CD4-positive, alpha-beta T cell treated with Interleukin-15 for 1 hour (primary cell): ENCODE measurements at regions not wholly inside any gene's neighbourhood (a gene's known extent, or its start where the extent isn't known, plus 50 kb on each side); places are given as distances from the start of the nearest gene placed in this dataset.
"Not testable (repeated sequence)": the region's sequence is repeated elsewhere in the genome, so short reads cannot be mapped to it uniquely, and the experiment has no call there.

Source experiments
- DNase-seq: peaks from one replicate; pipeline ENCODE4 v3.0.0-alpha.2; 2020

DNA sequence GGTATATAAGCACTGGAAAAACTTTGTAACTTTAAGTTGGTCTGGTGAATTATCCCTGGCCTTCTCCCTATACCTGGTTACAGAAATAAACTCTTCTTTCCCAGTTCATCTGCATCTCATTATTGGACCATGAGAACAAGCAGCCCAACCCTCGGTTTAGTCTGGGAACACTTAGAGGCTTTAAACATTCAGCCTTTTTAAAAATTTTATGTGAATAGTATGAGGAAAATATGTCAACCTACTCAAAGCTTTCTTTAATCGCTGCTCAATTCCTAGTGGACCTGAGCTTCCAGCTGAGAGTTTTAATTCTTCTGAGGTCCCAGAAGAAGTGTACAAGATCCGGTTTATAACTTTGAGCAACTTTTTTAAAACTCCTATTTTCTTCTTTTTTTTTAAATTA, 358.6 kb upstream of the NOCT start:
- DNase-seq, result no peak

DNA sequence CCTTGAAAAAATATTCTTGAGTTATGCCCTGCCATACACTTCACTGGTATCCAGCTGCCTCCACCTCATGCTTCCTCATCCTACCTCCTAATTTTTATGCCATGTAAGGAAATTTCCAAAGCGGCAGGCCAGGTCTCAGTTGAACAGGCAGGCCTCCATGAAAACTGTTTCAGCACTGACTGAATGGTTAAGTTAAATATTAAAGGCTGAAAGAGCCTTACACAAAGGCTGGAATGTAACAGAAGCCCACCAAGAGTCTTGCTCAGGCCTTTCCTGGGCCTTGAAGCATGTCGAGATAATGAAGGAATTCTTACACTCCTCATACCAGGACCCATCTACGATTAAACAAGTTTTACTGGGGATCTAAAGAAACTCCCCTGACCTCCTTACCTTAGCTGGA, 359.6 kb upstream of the NOCT start:
- no peak for DNase-seq

DNA sequence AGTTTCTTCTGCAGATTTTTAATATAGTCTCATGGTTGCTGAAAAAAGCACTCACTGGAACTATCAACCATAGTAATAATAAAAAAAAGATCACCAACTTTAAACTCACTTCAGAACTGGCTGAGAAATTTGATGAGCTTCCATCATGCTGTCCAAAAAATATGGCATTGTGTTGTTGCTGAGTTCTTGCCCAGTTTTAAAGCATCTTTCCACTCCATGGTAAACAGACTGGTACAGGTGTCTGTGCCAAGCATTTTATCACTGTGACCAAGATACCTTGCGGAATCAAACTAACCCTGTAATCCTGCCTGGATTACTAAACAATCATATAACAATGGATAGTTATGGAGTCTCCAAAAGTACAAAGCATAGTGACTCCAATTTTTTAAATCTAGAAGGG, 360.3 kb upstream of the NOCT start:
- no peak for DNase-seq

DNA sequence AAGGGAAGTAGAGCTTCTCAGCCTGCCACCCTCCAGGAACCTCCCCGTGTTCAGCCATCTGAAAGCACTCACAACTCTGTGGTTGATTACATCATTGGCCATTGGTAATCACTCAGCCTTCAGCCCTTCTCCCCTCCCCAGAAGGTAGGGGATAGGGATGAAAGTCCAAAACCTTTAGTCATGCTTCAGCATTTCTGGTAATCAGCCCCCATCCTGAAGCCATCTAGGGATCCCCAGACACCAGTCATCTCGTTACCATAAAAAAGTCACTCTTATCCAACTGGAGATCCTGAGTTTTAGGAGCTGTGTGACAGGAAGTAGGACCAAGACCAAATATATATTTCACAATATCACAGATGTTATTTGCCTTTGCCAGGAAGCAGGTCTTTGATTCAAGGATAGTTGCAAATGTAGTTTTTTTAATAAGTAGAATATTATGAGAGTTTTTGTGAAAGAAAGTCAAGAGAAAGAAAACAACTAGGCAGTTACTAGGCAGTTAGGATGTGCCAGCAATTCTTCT, 364.6 kb upstream of the NOCT start:
- no peak for DNase-seq

DNA sequence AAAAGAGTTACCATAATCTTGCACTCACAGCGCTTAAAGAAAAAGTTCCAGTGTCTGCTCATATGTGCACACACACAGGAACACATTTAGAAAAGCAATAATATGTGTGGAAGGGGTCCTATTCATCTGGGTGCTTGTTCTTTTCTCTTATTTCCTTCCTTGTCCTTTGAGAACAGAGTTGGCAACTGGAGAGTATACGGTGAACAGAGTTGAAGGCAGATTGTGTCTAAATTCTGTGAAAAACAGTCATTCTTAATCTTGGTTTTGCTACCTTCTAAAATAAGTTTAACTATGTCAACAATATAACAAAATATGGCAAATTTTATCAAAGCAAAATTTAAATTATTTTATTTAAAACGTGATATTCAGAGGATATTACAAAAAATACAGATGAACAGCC, 365.1 kb upstream of the NOCT start:
- no peak for DNase-seq

DNA sequence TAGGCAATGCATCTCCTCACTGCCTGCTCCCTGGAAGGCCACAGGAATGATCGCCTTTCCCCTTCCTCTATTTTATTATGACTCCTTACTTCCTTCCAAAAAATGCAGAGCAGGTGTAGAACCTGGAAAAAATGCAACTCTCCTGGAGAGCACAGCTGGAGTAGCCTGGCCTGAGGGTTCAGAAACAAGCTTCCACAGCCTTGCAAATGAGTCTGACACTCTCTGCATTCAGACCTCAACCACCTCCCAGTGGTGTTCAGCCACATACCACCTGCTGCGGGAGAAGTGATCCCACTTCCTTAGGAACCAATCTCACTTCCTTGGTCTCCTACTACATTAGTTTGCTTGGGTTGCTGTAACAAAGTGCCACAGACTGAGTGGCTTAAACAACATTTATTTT, 368.1 kb upstream of the NOCT start:
- DNase-seq, result no peak

DNA sequence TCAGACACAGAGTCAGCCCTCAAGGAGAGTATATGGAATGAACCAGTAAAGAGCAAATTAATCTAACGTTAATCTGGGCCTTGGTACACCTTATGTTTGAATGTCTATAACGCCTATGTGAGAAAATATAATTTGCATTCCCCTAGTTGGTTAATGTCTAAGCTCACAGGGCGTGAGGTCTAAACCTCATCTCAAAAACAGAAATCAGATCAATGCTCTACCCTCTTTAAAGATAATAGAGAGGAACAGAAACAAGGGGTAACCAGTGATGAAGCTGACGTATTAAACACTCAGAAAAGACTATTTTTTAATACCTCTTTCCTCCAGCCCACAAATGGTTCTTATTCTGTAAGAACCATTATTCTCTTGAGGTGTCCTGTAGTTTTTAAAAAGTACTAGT, 369.2 kb upstream of the NOCT start:
- no peak for DNase-seq

DNA sequence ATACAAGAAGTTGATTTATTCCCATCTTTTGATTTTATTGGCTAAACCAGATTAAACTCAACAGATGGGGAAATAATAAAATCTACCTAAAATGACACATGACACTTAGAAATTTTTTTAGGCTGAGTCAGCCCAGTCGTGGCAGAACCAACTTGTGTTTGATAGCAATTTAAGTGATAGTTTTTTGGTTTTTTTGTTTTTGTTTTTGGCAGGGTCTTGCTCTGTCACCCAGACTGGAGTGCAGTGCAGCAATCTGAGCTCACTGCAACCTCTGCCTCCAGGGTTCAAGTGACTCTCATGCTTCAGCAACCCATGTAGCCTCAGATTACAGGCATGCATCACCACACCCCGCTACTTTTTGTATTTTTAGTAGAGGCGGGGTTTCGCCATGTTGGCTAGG, 370.3 kb upstream of the NOCT start:
- no peak for DNase-seq

DNA sequence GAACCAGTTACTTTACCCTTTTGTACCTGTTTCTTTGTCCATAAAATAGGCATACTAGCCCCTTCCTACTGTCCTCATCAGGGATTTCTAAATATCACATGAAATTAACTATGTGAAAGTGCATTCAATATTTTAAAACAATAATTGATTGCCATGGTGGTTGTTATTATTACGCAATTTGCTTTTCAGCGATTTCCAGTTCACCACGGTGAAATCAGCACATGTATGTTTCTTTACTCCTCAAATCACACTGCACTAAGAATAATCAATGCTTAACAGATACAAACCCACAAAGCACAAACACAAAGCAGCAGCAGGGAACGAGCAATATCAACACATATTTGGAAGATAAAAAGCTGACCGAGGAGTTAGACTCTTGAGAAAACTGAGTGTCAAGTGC, 371.3 kb upstream of the NOCT start:
- DNase-seq, result no peak

DNA sequence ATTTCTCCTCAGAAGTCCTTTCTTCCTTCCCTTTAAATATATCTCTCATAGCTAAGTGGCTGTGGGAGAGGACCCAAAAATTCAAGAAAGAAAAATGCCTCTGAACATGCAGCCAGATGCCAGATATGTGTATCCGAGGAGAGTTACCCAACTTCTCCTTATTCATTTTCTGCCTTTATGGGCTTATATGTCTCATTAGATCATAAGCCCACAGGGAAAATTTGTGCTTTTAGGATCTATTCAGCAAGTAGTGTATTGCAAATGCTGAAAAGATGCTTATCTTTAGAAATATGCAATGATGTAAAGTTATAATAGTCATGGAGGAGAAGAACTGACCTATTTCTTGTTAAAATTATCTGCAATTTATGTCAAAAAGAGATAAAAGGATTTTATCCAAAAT, 371.8 kb upstream of the NOCT start:
- no peak for DNase-seq

DNA sequence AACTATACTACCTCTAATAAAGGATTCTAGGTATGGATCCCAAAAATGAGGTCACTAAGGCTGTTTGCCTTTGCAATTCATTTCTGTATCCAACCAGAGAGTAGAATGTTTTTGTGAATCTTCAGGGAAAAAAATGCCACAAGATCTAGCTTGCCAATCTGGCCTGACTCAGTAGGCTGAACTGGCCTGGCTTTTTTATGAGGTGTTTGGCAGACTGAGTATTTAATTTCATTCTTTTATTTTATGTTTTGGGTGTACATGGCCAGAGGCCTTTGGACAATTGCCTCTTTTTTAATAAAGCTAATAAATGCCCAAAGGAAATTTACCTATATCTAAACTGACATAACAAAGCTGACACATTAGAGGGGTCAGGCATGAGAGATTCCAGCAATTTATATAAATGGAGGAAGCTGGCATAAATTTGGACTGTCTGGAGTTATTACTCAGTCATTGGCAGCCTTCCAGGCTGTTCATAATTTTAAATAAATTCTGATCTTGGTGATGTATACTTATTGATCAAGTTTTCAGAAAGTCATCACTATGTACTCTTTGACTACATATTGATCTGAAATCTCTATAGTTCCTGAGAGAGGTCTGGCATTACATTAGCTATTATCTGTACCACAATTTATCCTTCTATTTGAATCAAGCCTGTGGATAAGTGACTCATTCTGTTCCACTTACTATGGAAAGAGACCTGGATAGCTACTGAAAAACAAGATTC, 376.4 kb upstream of the NOCT start:
- DNase-seq, result no peak

DNA sequence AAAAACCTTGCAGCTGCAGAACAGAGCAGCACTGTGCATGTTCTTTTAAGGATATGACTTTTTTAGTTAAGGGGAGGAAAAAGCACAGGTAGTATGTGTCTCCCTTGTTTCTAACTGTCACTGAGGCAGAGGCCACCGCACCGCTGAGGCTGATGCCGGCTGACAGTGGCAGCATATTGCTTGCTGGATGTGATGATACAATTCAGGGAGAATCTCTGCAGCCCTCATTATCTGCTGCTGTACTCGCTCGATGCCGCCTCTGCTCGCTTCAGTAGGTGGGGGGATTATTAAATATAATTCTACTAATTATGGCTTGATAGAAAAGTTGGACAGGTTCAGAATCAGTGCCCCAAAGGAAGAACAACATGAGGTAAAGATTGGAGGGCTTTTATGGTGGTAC, 378.8 kb upstream of the NOCT start:
- no peak for DNase-seq

DNA sequence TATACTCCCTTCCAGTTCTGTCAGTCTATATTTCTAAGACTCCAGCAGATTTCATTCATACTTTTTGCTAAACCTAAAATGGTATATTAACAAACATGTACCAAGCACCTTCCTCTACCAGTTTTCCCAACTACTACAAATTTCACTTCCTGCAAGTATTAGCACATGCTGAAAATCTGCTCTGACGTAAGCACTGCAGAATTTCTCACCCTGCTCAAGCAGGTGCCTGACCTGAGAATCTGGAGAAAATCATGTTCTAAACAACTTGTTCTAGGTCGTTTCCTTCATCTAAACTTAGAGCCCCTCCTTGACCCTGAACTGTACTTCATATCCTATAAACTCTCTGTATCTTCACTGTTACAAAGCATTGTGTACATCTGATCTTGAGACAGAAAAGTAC, 380.7 kb upstream of the NOCT start:
- no peak for DNase-seq

DNA sequence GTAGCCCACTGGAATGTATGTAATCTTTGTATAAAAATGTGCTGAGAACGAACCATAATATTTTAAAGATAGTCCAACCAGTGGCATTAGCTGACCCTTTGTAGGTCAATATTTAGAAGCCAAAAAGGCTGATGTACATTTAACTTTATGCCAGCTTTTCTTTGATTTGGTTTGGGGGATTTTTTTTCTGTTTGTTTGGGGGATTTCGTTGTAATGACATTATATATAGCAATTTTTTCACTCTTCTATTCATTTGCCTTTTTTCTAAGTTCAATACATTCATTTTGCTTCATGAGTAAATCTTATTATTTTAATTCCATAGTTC, 382.0 kb upstream of the NOCT start:
- DNase-seq, result no peak

DNA sequence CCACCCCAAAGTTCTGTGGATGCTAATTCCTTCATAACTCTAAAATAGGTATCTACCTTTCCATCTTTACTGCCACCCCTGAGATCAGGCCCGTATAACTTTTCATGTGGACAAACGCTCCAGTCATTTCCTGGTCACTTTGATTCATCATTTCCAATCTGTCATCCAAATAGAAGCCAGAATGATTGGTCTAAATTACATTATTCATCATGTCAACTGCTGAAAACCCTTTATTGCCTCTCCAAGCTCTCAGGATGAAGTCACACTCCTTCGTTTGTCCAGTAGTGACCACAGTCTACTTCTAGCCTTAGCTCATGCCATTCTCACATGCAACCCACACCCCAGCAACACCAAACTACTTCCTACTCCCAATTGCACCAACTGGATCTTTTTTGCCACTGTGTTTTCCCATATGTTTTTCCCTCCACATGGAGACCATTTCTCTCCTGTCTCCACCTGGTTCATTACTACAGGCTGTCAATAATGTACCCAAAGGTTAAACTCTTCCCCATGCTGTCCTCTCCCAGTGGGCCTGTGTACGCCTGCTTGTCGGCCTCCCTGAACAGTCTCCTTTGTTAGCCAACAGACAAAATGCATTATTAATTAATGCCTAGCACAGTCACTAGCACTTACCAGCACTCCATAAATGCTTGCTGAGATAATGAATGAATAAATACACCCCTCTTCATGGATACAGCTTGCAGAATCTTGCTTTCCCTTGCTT, 382.6 kb upstream of the NOCT start:
- DNase-seq, result no peak

DNA sequence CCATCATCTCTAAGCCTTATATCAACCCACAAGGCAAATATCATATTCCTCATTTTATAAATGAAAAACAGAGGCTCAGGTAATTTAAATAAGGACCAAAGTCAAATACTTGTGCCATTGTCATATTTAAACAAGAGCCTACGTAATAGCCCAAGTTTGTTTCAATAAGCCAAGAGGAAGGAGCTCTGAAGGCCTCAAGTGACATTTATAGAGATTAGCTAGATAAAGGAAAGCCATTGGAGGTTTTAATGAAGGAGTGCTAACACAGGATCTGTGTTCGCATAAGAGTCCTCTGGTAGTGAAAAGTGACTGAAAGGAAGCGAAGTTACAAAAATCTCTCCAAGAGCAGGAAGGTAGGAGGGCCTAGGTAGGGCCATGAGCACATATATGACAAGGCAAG, 384.9 kb upstream of the NOCT start:
- no peak for DNase-seq

DNA sequence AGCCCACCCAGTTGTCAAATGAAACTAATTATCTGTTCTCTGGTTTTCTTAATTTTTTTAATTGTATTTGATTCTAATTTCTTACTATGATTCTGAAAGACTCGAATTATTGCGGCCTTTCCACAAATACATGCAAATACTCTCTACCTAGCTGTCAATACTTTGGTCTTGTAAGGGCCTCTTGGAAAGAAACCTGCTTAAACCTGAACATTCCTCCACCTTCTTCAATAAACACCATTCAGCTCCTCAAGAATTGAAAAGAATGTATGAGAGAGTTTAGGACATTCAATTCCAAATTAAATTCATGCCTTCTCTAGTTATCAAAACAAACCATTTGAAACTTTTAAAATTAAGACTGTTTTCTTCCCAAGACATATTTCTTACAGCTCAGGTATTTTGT, 385.9 kb upstream of the NOCT start:
- DNase-seq, result no peak

DNA sequence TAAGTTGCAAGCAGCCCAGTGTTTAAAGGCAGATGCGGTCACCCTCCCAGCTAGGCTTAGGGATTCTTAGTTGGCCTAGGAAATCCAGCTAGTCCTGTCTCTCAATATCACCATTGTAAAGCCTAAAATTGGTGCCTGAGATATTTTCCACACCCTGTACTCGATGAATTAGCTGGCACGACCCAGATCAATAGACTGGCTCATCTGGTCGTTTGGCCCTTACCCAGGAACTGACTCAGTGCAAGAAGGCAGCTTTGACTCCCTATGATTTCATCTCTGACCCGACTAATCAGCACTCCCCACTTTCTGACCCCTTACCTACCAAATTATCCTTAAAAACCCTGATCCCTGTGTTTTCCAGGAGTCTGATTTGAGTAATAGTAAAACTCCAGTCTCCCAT, 384.9 kb upstream of the SLC7A11 start:
- DNase-seq, result no peak

DNA sequence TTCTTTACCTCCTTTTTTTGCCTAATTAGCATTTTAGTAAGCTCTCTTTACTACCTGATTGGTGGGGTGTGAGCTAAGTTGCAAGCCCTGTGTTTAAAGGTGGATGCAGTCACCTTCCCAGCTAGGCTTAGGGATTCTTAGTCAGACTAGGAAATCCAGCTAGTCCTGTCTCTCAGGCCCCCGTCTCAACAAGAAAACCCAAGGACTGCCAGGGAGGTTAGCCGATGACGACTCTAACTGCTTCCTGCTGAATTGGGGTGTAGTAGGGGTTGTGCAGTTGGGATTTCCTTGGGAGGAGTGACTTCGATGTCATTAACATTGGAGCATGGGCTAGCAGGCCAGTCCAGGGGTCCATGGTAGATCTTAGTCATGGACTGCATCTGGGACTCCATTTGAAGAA, 380.2 kb upstream of the SLC7A11 start:
- DNase-seq, result not testable (repeated sequence)

DNA sequence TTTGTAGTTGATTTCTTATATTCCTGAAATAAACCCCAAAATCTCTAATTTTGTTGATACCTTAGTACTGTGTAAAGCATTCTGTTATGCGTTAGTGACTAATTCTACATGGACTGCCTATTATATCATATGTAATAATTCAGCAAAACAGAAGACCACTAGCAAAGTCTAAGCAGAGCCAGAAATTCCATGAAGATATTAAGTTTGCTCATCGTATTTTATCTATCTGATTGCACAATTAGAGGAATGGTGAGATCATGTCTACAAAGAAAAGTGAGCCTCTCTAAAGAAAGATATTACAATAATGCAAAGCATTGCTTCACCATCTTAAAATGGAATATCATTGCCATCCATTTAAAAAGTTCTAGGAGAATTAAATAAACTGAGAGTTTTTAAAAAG, 374.6 kb upstream of the SLC7A11 start:
- DNase-seq, result no peak

DNA sequence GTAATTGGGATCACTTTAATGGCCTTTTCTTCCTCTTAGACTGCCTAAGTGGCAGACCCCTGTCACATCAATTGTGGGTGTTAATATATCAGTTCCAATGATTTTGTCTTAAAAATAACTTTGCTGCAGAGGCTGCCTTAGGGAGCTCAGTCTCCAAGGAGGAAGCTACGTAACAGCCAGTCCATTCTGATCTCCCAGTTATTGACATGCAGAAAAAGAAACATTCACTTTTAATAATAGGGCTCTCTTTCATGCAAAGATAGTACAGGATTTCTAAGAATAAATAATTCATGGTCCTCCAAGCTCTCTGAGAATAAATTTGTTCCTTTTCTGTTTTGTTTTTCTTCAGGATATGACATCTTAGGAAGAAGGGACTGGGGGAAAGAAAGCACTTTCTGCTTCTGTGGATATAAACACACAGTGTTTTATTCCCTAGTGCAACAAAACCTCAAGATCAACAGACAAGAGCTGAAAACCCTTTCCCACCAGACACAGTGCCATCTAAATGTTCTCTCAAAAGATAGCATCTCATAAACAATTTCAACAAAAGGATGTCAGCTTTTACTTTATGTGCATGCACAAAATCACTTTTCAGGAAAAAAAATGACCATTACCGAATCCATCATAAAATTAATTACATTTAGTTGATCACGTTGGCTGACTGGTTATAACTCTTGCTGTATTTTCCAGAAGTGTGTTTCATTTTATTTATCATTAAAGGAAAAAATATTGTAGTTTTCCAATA, 372.4 kb upstream of the SLC7A11 start:
- no peak for DNase-seq

DNA sequence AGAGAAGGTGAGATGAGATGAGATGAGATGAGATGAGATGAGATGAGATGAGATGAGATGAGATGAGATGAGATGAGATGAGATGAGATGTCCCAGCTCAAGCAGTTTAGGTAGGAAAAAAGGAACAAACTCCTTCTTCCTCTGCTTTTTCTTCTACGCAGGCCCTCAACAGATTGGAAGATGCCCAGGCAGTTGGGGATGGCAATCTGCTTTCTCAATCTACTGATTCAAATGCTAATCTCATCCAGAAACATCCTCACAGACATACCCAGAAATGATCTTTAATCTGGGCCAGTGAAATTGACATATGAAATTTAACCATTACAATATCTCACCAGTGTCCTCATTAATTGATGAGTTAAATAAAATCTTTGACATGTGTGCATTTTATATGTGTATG, 370.3 kb upstream of the SLC7A11 start:
- DNase-seq, result no peak

DNA sequence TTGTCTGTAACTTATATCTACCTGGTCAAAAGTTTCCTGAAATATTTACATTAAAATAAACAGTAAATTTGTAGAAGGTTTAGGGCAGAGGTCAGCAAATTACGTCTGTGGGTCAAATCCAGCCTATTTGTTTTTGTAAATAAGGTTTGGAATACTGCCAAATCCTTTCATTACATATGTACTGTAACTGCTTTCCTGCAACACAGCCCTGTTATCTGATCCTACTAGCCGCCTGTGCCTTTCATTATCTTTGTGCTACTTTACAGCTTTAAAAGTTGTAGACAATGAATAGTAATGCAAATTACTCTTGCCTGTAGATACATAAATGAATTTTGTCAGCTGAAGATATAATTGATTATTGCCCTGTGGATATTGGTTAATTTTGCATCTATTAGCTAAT, 369.6 kb upstream of the SLC7A11 start:
- DNase-seq, result no peak

DNA sequence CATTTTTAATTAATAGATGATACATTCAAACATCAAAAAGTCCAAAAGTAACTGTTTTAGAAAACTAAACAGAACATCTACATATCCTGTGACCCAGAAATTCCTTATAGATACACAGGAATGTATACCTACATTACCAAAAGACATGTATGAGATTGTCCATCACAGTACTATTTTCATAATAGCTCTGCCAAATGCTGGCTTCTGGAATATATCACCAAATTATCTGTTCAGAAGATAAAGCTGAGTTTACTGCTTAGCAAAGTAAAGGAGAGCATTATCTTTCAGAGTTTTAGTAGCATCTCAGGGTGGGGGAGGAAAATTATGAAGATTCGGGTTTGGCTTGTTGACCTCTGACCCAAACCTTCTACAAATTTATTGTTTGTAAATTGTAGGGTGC, 368.9 kb upstream of the SLC7A11 start:
- DNase-seq, result no peak
